Urinary bladder (tissue), 3 donors: ENCODE measurements at regions not wholly inside any gene's neighbourhood (a gene's known extent, or its start where the extent isn't known, plus 50 kb on each side); places are given as distances from the start of the nearest gene placed in this dataset.

Source experiments
- DNase-seq: peaks from one replicate; pipeline ENCODE4 v3.0.0-alpha.2; 2015; ENCODE audit errors: extremely low spot score
- H3K27ac ChIP-seq: one replicate; pipeline ENCODE4 v1.5.1; 2013; ENCODE audit warnings: low read depth, mild to moderate bottlenecking, moderate library complexity
- H3K36me3 ChIP-seq: one replicate; pipeline ENCODE4 v1.6.1; 2013; ENCODE audit warnings: mild to moderate bottlenecking, moderate library complexity; ENCODE audit not compliant: insufficient read depth
- H3K4me1 ChIP-seq: one replicate; pipeline ENCODE4 v1.6.1; 2013; ENCODE audit warnings: mild to moderate bottlenecking, moderate library complexity; ENCODE audit not compliant: insufficient read depth
- H3K4me3 ChIP-seq: one replicate; pipeline ENCODE4 v1.5.1; 2013; ENCODE audit warnings: low read depth, low read length
- whole genome bisulfite sequencing: extraction: QIAGEN DNeasy Blood & Tissue Kit; methylation state at CpG from one replicate; pipeline ENCODE4 v1.1.7; 2013; 5-methylcytosine and 5-hydroxymethylcytosine counted together
- donor health status: healthy with polysubstance abuse.
- donor health status: healthy.

- no peaks in the 10 kb centered on the region for H3K36me3 ChIP-seq
- H3K27ac ChIP-seq = no peak overlapping the region
- H3K4me3 ChIP-seq = no peak overlapping the region
- WGBS = 62% methylated on average over 7 of the region's 7 CpGs
- no peaks in the 10 kb centered on the region for H3K4me1 ChIP-seq
- no peak for DNase-seq
Observed at GRCh38 chr20:60389882-60390281, 431.7 kb downstream of the CDH26 start.

- WGBS = 26% methylated on average over 3 of the region's 3 CpGs
- no peak for DNase-seq
- Histone ChIP-seq H3K36me3 (no peaks in the 10 kb centered on the region), H3K27ac (no peak overlapping the region), H3K4me1 (no peaks in the 10 kb centered on the region), H3K4me3 (no peak overlapping the region)
Observed at GRCh38 chr20:60395991-60396390, 437.8 kb downstream of the CDH26 start.

- Histone ChIP-seq H3K4me3 (no peak overlapping the region), H3K36me3 (no peaks in the 10 kb centered on the region), H3K27ac (no peak overlapping the region), H3K4me1 (no peaks in the 10 kb centered on the region)
- 97% methylated on average over 1 of the region's 1 CpG for WGBS
- no peak for DNase-seq
Observed at GRCh38 chr20:60400567-60400966, 442.3 kb downstream of the CDH26 start.

GRCh38 chr20:60402189-60403058 lies 444.2 kb downstream of the CDH26 start:
- Histone ChIP-seq H3K4me3 (no peak overlapping the region), H3K4me1 (no peaks in the 10 kb centered on the region), H3K36me3 (no peaks in the 10 kb centered on the region), H3K27ac (no peak overlapping the region)
- no peak for DNase-seq
- WGBS = 70% methylated on average over 8 of the region's 8 CpGs

- no peak for DNase-seq
- 70% methylated on average over 8 of the region's 8 CpGs for WGBS
- no peak overlapping the region for H3K27ac ChIP-seq
- no peak overlapping the region for H3K4me3 ChIP-seq
- H3K36me3 ChIP-seq = no peaks in the 10 kb centered on the region
- no peaks in the 10 kb centered on the region for H3K4me1 ChIP-seq
Observed at GRCh38 chr20:60403105-60403741, 445.0 kb downstream of the CDH26 start.

- H3K36me3 ChIP-seq = no peaks in the 10 kb centered on the region
- no peak overlapping the region for H3K27ac ChIP-seq
- 76% methylated on average over 10 of the region's 10 CpGs for WGBS
- no peak overlapping the region for H3K4me3 ChIP-seq
- no peak for DNase-seq
- H3K4me1 ChIP-seq = no peaks in the 10 kb centered on the region
Observed at GRCh38 chr20:60407011-60407771, 449.0 kb downstream of the CDH26 start.

- 59% methylated on average over 1 of the region's 1 CpG for WGBS
- no peak for DNase-seq
- no peaks in the 10 kb centered on the region for H3K36me3 ChIP-seq
- H3K27ac ChIP-seq = no peak overlapping the region
- no peaks in the 10 kb centered on the region for H3K4me1 ChIP-seq
- no peak overlapping the region for H3K4me3 ChIP-seq
Observed at GRCh38 chr20:60407938-60408337, 449.7 kb downstream of the CDH26 start.

- no peaks in the 10 kb centered on the region for H3K36me3 ChIP-seq
- no peak overlapping the region for H3K4me3 ChIP-seq
- WGBS = 70% methylated on average over 4 of the region's 4 CpGs
- no peak for DNase-seq
- H3K27ac ChIP-seq = no peak overlapping the region
- H3K4me1 ChIP-seq = no peaks in the 10 kb centered on the region
Observed at GRCh38 chr20:60408435-60408834, 450.2 kb downstream of the CDH26 start.

GRCh38 chr20:60410618-60411264 lies 452.5 kb downstream of the CDH26 start:
- Histone ChIP-seq H3K36me3 (no peaks in the 10 kb centered on the region), H3K27ac (no peak overlapping the region), H3K4me1 (no peaks in the 10 kb centered on the region), H3K4me3 (no peak overlapping the region)
- 81% methylated on average over 7 of the region's 7 CpGs for WGBS
- DNase-seq = no peak

- Histone ChIP-seq H3K27ac (no peak overlapping the region), H3K36me3 (no peaks in the 10 kb centered on the region), H3K4me1 (no peaks in the 10 kb centered on the region), H3K4me3 (no peak overlapping the region)
- WGBS = 90% methylated on average over 8 of the region's 8 CpGs
- DNase-seq = no peak
Observed at GRCh38 chr20:60411813-60412212, 453.6 kb downstream of the CDH26 start.

- H3K36me3 ChIP-seq = no peaks in the 10 kb centered on the region
- 68% methylated on average over 5 of the region's 5 CpGs for WGBS
- H3K4me1 ChIP-seq = no peaks in the 10 kb centered on the region
- DNase-seq = no peak
- no peak overlapping the region for H3K27ac ChIP-seq
- no peak overlapping the region for H3K4me3 ChIP-seq
Observed at GRCh38 chr20:60420676-60421229, 462.5 kb downstream of the CDH26 start.

GRCh38 chr20:60422848-60423247 lies 464.6 kb downstream of the CDH26 start:
- Histone ChIP-seq H3K4me1 (no peaks in the 10 kb centered on the region), H3K27ac (no peak overlapping the region), H3K4me3 (no peak overlapping the region), H3K36me3 (no peaks in the 10 kb centered on the region)
- 91% methylated on average over 7 of the region's 7 CpGs for WGBS
- DNase-seq = no peak

- WGBS = 47% methylated on average over 4 of the region's 4 CpGs
- H3K4me1 ChIP-seq = no peaks in the 10 kb centered on the region
- no peaks in the 10 kb centered on the region for H3K36me3 ChIP-seq
- no peak overlapping the region for H3K4me3 ChIP-seq
- no peak for DNase-seq
- no peak overlapping the region for H3K27ac ChIP-seq
Observed at GRCh38 chr20:60424267-60424902, 466.2 kb downstream of the CDH26 start.
